ENCODE measurements at regions not wholly inside any gene's neighbourhood (a gene's known extent, or its start where the extent isn't known, plus 50 kb on each side); places are given as distances from the start of the nearest gene placed in this dataset.
A peak's percentile ranks its signal among the peaks of the same experiment; 100 is the strongest.

GRCh38 chr17:427891-428290 is 75.3 kb upstream of the RPH3AL start:
- WGBS, 2 experiments (ENCODE audit: extremely low coverage in 1 of 2, insufficient coverage in 1 of 2, insufficient read length in 1 of 2, insufficient replicate concordance in 2 of 2, low coverage in 1 of 2, low lambda C conversion rate in 2 of 2, missing lambda C conversion rate in 1 of 2) = 69% methylated on average over 3 of the region's 3 CpGs; no CpG with 5 or more reads in 1 of the 2 experiments
- POLR2A ChIA-PET (ENCODE audit: partially characterized antibody) = interaction anchor here (1.2 kb wide), 1 partner anchor 11 kb away, joined by 6 read pairs; no protein-coding TSS in a partner anchor
- Histone ChIP-seq H4K5ac (ENCODE audit: insufficient read length, low read depth, low read length) (no peak overlapping the region), H4K20me1 (replicated peaks in 1 of 2; ENCODE audit: control insufficient read depth in 1 of 2, insufficient read depth in 2 of 2, low read length in 2 of 2) (no peaks in the 10 kb centered on the region), H2BK5ac (ENCODE audit: low read depth, low read length) (peak overlapping the region; percentile 83; the same call in 1 of the 2 replicates), H4K8ac (ENCODE audit: extremely low read depth, insufficient read depth, low read length) (no peak overlapping the region), H3K36me3 (ENCODE audit: control insufficient read depth in 2 of 4, insufficient read depth in 4 of 4, low read length in 3 of 4) (no peaks in the 10 kb centered on the region), H2AK5ac (ENCODE audit: low read depth, low read length) (0 out of 2 replicates have a peak overlapping the region, but pooled peaks have one; percentile 53), H3K79me1 (ENCODE audit: low read depth, low read length) (no peaks in the 10 kb centered on the region), H2BK120ac (replicated peaks; ENCODE audit: low read depth, low read length) (no peak overlapping the region), H3K9ac (replicated peaks in 1 of 4; ENCODE audit: extremely low read depth in 1 of 4, low read depth in 3 of 4, low read length in 3 of 4) (no peak overlapping the region), H3K27me3 (replicated peaks in 1 of 4; ENCODE audit: control insufficient read depth in 3 of 4, extremely low read depth in 1 of 4, insufficient read depth in 3 of 4, low read length in 3 of 4) (no peaks in the 10 kb centered on the region), H3K14ac (ENCODE audit: insufficient read length) (no peak overlapping the region), H3K23me2 (ENCODE audit: low read depth, low read length) (no peaks in the 10 kb centered on the region; the same call in 1 of the 2 replicates), H4K91ac (replicated peaks; ENCODE audit: insufficient read length, low read length) (no peak overlapping the region), H3K56ac (replicated peaks; ENCODE audit: insufficient read length, low read depth, low read length) (peak overlapping the region; percentile 46), H3K4me1 (replicated peaks in 1 of 4; ENCODE audit: control insufficient read depth in 3 of 4, insufficient read depth in 4 of 4, low read length in 3 of 4) (peaks cover 0 to 7% (median 7%) of the 10 kb centered on the region in 4 experiments; a peak in 4 of 7 replicates), H2BK12ac (ENCODE audit: low read depth, low read length) (peak overlapping the region; percentile 75; the same call in 1 of the 2 replicates), H3K4me3 (ENCODE audit: extremely low read depth in 1 of 4, insufficient read depth in 2 of 4, low read depth in 3 of 4, low read length in 4 of 4) (peak overlapping the region in 1 of 4 experiments; percentile 33; a peak in 1 of 8 replicates), H3K4me2 (ENCODE audit: insufficient read depth in 1 of 2, low read depth in 2 of 2, low read length in 2 of 2) (peak overlapping the region in 1 of 2 experiments; percentile 53; a peak in 2 of 4 replicates), H3K9me3 (ENCODE audit: insufficient read depth in 2 of 2, low read depth in 1 of 2, low read length in 1 of 2) (peaks cover 0 to 6% of the 10 kb centered on the region in 2 experiments; a peak in 1 of 4 replicates), H3K27ac (ENCODE audit: low read depth, low read length) (no peak overlapping the region), H2BK15ac (ENCODE audit: low read length) (no peak overlapping the region), H2AFZ (ENCODE audit: low read length) (no peak overlapping the region), H3K23ac (ENCODE audit: insufficient read length) (no peak overlapping the region), H3K18ac (ENCODE audit: extremely low read depth, low read length) (peak overlapping the region; percentile 90), H2BK20ac (ENCODE audit: low read length) (peak overlapping the region; percentile 87; the same call in 1 of the 2 replicates), H3K4ac (replicated peaks; ENCODE audit: insufficient read length, low read depth, low read length) (peak overlapping the region; percentile 69), H3K79me2 (ENCODE audit: control insufficient read depth in 1 of 2, insufficient read depth in 2 of 2, low read length in 2 of 2) (no peaks in the 10 kb centered on the region)
- DNase-seq (ENCODE audit: low read depth in 1 of 2, low spot score in 2 of 2) = no peak
- no peak for FAIRE-seq
- TF ChIP-seq YY1 (IDR thresholded peaks at IDR 0.05; ENCODE audit: low read depth, low read length) (no peak), TEAD4 (IDR thresholded peaks at IDR 0.05; ENCODE audit: low read depth, low read length) (no peak), CREB1 (IDR thresholded peaks at IDR 0.05) (no peak), MAX (IDR thresholded peaks at IDR 0.05) (no peak), SIN3A (conservative IDR thresholded peaks at IDR 0.05 in 1 of 2, IDR thresholded peaks at IDR 0.05 in 1 of 2; ENCODE audit: low read depth in 1 of 2, low read length in 2 of 2) (no peak), HDAC6 (IDR thresholded peaks at IDR 0.05; ENCODE audit: low read depth, low read length) (no peak), POU5F1 (IDR thresholded peaks at IDR 0.05; ENCODE audit: low read depth, low read length) (no peak), PHF8 (conservative IDR thresholded peaks at IDR 0.05; ENCODE audit: low read depth, low read length) (no peak), SRF (IDR thresholded peaks at IDR 0.05; ENCODE audit: low read depth, low read length) (no peak)
- CTCF ChIA-PET (ENCODE audit: partially characterized antibody) = interaction anchor here (1.0 to 2.9 kb wide), 4 partner anchors 11 to 273 kb away, joined by 3 to 18 read pairs (median 4); no protein-coding TSS in a partner anchor

All from H1 (cell line).